Endothelial cell of umbilical vein (primary cell): ENCODE measurements at regions not wholly inside any gene's neighbourhood (a gene's known extent, or its start where the extent isn't known, plus 50 kb on each side); places are given as distances from the start of the nearest gene placed in this dataset.
"Not testable (repeated sequence)": the region's sequence is repeated elsewhere in the genome, so short reads cannot be mapped to it uniquely, and the experiment has no call there.

ENCODE experiments used
- BruUV-seq: library from RNA; stranded (reverse); fragments of 400-500 nt; replicated peaks from 2 replicates; lab custom pipeline; 2021; lab: Mats Ljungman, UMichigan
- CTCF ChIA-PET: fragments of 300-600, 350-600 bp; sonication (Branson Sonifier 250); formaldehyde crosslinking; loops from one replicate; lab custom pipeline; 2021; ENCODE audit warnings: antibody characterized with exemption, inconsistent platforms; lab: Charles Lee
- POLR2A ChIA-PET: fragments of 300-600, 350-600 bp; sonication (Branson Sonifier 250); formaldehyde crosslinking; loops from one replicate; lab custom pipeline; 2021; ENCODE audit warnings: antibody characterized with exemption, inconsistent platforms; lab: Charles Lee
- DNase-seq: peaks from one replicate; pipeline ENCODE4 v3.0.0-alpha.2; 2011; ENCODE audit warnings: low read depth, low spot score
- FAIRE-seq: peaks from 2 replicates; lab custom pipeline; 2011; peaks lifted over from hg19 to GRCh38; lab: Jason Lieb, UNC
- H2AFZ ChIP-seq: 2 replicates; pipeline ENCODE4 v1.6.0; 2012; ENCODE audit warnings: low read depth, low read length, control low read depth, inconsistent platforms
- H3K27ac ChIP-seq: 2 replicates; pipeline ENCODE4 v1.5.1; 2011; ENCODE audit warnings: low read depth, mild to moderate bottlenecking, control low read depth, low read length, moderate library complexity; ENCODE audit not compliant: insufficient read depth
- H3K27me3 ChIP-seq, 2 experiments: 2 replicates each; pipeline versions ENCODE4 v1.6.0 to v1.6.1; 2011; ENCODE audit warnings: low read length in 2 of 2, mixed read lengths in 1 of 2; ENCODE audit not compliant: control insufficient read depth in 2 of 2, insufficient read depth in 2 of 2
- H3K36me3 ChIP-seq, 2 experiments: 2 replicates in 1 of 2; 3 replicates in 1 of 2; pipeline ENCODE4 v1.5.1; 2011; ENCODE audit warnings: low read length in 2 of 2, mild to moderate bottlenecking in 1 of 2, moderate library complexity in 1 of 2; ENCODE audit not compliant: control insufficient read depth in 2 of 2, insufficient read depth in 2 of 2; ENCODE audit errors: extremely low read depth in 1 of 2
- H3K4me1 ChIP-seq: 3 replicates; pipeline ENCODE4 v1.5.1; 2011; ENCODE audit warnings: mild to moderate bottlenecking, low read length; ENCODE audit not compliant: control insufficient read depth, insufficient read depth; ENCODE audit errors: extremely low read depth
- H3K4me2 ChIP-seq: 2 replicates; pipeline ENCODE4 v1.6.1; 2011; ENCODE audit warnings: low read length, control low read depth, mixed read lengths; ENCODE audit not compliant: insufficient read depth
- H3K4me3 ChIP-seq, 3 experiments: fragments of 200-600 bp in 1 of 3; sonication (generic), shearing (Covaris generic) in 1 of 3; replicated peaks in 1 of 3; 2 replicates each; pipeline ENCODE4 v1.5.1; 2011 to 2016; ENCODE audit warnings: control low read depth in 3 of 3, low read length in 3 of 3, mild to moderate bottlenecking in 2 of 3, inconsistent platforms in 1 of 3, low read depth in 1 of 3, moderate library complexity in 1 of 3; ENCODE audit not compliant: insufficient read depth in 1 of 3
- H3K79me2 ChIP-seq: 2 replicates; pipeline ENCODE4 v1.6.0; 2012; ENCODE audit warnings: low read length, inconsistent platforms; ENCODE audit not compliant: control insufficient read depth, insufficient read depth
- H3K9ac ChIP-seq: replicated peaks from 2 replicates; pipeline ENCODE3; 2011; ENCODE audit warnings: low read length, control low read depth; ENCODE audit not compliant: insufficient read depth; ENCODE audit errors: extremely low read depth
- H3K9me1 ChIP-seq: replicated peaks from 3 replicates; pipeline ENCODE4 v1.6.0; 2011; ENCODE audit warnings: mild to moderate bottlenecking, low read length; ENCODE audit not compliant: control insufficient read depth, insufficient read depth; ENCODE audit errors: extremely low read depth
- H3K9me3 ChIP-seq: replicated peaks from 2 replicates; pipeline ENCODE4 v1.5.1; 2012; ENCODE audit warnings: low read length, inconsistent platforms; ENCODE audit not compliant: control insufficient read depth, insufficient read depth
- H4K20me1 ChIP-seq: replicated peaks from 2 replicates; pipeline ENCODE3; 2011; ENCODE audit warnings: mild to moderate bottlenecking, low read length; ENCODE audit not compliant: control insufficient read depth, insufficient read depth; ENCODE audit errors: extremely low read depth
- FOS ChIP-seq: IDR thresholded peaks from 2 replicates; pipeline ENCODE4 v1.6.1; 2011; ENCODE audit warnings: mild to moderate bottlenecking, low read length, moderate library complexity, borderline replicate concordance; ENCODE audit not compliant: insufficient read depth
- POLR2A ChIP-seq: IDR thresholded peaks from 2 replicates; pipeline ENCODE4 v1.6.1; 2012; ENCODE audit warnings: low read depth, mild to moderate bottlenecking, control low read depth, low read length
- dilution Hi-C: fragments of 300-500 bp; cut with MboI; formaldehyde crosslinking; loops from one replicate; pipeline ENCODE4 v1.15.0; 2019; ENCODE audit warnings: low sequenced_read_pairs; ENCODE audit not compliant: extremely low pct_ligation_motif_present
- intact Hi-C: fragments of 100-400 bp; cut with micrococcal nuclease; formaldehyde crosslinking; loops from one replicate; pipeline ENCODE4 v1.10.0; 2022
- TF ChIP-seq, protein P1 (sequence below): IDR thresholded peaks from 2 replicates; pipeline ENCODE4 v1.6.1; 2011; ENCODE audit not compliant: insufficient read depth, insufficient read length

DNA sequence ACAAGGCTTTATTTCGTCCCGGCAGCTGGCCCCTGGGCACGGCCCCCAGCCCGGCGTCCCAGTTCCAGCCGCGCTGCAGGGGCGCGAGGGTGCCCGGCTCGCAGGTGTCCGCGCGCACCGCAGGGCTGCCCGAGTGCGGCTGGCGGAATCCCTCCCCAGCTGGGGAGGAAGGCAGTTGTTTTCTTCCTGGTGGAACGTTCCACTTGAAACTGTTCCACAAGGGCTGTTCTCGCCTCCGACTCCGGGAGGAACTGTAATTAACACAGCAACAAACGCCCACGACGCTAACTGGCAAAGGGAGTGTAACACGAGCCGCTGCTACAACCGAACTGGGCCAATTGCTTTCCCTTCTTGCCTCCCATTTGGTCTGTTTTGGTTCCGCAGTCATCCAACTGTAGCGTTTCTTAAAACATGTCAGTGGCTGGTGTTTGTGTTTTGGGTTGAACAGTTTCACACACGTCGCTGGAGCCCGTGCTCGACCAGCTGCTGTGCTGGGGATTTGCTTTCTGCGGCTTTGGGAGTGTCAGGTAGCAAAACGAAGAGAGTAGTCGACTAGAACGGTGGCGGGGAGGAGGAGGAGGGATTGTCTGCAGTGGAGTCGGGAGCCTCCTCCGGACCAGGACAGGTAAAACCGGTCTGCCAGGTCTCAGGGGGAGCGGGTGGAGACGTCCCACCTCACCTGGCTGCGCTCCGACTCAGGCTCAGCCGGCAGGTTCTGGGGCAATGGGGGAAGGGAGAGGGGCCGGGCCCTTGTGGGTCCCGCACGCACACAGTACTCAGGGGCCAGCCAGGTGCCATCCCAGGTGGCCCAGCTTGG is 131.6 kb upstream of the NIPBL start:
- H3K9me1 ChIP-seq: no peaks in the 10 kb centered on the region
- dilution Hi-C loops (no loop called here), intact Hi-C loops (loop anchor here (1.0 to 5.0 kb wide), 4 partner anchors 125 to 502 kb away; partner anchors contain the start of gene CPLANE1)
- CTCF ChIA-PET: interaction anchor here (0.6 to 2.3 kb wide), 12 partner anchors 10 to 261 kb away, joined by 3 to 20 read pairs (median 4); no protein-coding TSS in a partner anchor
- H3K4me2 ChIP-seq: peak overlapping the region; percentile 73
- DNase-seq (peak; percentile 68), FAIRE-seq (no peak)
- H3K9ac ChIP-seq: no peak overlapping the region
- H3K9me3 ChIP-seq: no peaks in the 10 kb centered on the region
- POLR2A ChIA-PET: no interaction called here
- H4K20me1 ChIP-seq: no peaks in the 10 kb centered on the region
- peak overlapping the region; percentile 75 for H2AFZ ChIP-seq
- no peaks in the 10 kb centered on the region for H3K36me3 ChIP-seq
- H3K79me2 ChIP-seq: no peaks in the 10 kb centered on the region
- no TSS peak for BruUV-seq
- TF ChIP-seq FOS (no peak), POLR2A (no peak)
- TF ChIP-seq, protein P1, sequence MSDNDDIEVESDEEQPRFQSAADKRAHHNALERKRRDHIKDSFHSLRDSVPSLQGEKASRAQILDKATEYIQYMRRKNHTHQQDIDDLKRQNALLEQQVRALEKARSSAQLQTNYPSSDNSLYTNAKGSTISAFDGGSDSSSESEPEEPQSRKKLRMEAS: no peak
- H3K27ac ChIP-seq: no peak overlapping the region
- H3K27me3 ChIP-seq: peaks cover 25 to 34% of the 10 kb centered on the region in 2 experiments
- H3K4me3 ChIP-seq: peak overlapping the region in 2 of 3 experiments; percentile 39 to 59
- H3K4me1 ChIP-seq: peaks cover 4% of the 10 kb centered on the region

DNA sequence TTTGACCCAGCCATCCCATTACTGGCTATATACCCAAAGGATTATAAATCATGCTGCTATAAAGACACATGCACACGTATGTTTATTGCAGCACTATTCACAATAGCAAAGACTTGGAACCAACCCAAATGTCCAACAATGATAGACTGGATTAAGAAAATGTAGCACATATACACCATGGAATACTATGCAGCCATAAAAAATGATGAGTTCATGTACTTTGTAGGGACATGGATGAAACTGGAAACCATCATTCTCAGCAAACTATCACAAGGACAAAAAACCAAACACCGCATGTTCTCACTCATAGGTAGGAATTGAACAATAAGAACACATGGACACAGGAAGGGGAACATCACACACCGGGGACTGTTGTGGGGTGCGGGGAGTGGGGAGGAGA is 128.8 kb upstream of the NIPBL start:
- POLR2A ChIA-PET, H3K4me2 ChIP-seq, H3K4me1 ChIP-seq, dilution Hi-C loops, H3K9me3 ChIP-seq, DNase-seq, H3K79me2 ChIP-seq, intact Hi-C loops, CTCF ChIA-PET, BruUV-seq, H2AFZ ChIP-seq, H3K9ac ChIP-seq, H3K27ac ChIP-seq, H3K4me3 ChIP-seq, FAIRE-seq, H4K20me1 ChIP-seq, H3K36me3 ChIP-seq, H3K9me1 ChIP-seq: not testable (repeated sequence)
- peaks cover 20 to 30% of the 10 kb centered on the region in 2 experiments for H3K27me3 ChIP-seq
